Erythroblast (primary cell): ENCODE measurements at regions not wholly inside any gene's neighbourhood (a gene's known extent, or its start where the extent isn't known, plus 50 kb on each side); places are given as distances from the start of the nearest gene placed in this dataset.

Experiments
- GATA1 ChIP-seq: IDR thresholded peaks from 2 replicates; pipeline ENCODE4 v1.6.1; 2011; ENCODE audit warnings: low read depth, mild to moderate bottlenecking, control low read depth, low read length, moderate library complexity
- POLR2A ChIP-seq: IDR thresholded peaks from 2 replicates; pipeline ENCODE4 v1.6.1; 2011; ENCODE audit warnings: mild to moderate bottlenecking, low read length

GRCh38 chr12:111238075-111238734 is 130.7 kb downstream of the PHETA1 start:
- no peak for TF ChIP-seq POLR2A
- no peak for TF ChIP-seq GATA1
